AG04449 (cell line): ENCODE measurements at regions not wholly inside any gene's neighbourhood (a gene's known extent, or its start where the extent isn't known, plus 50 kb on each side); places are given as distances from the start of the nearest gene placed in this dataset.

Experiments used
- CTCF ChIA-PET: fragments of 350-600 bp; formaldehyde crosslinking; extraction: SDS; loops from one replicate; lab custom pipeline; 2021; ENCODE audit warnings: antibody characterized with exemption; lab: Yijun Ruan, JAX
- POLR2A ChIA-PET: fragments of 400-600, 350-600 bp; formaldehyde crosslinking; extraction: SDS; loops from one replicate; lab custom pipeline; 2020; ENCODE audit warnings: antibody characterized with exemption, inconsistent platforms; lab: Yijun Ruan, JAX
- DNase-seq: peaks from one replicate; pipeline ENCODE4 v3.0.0-alpha.2; 2010; ENCODE audit warnings: low read depth, low spot score
- H3K4me3 ChIP-seq: 2 replicates; pipeline ENCODE4 v1.5.1; 2011; ENCODE audit warnings: low read depth, mild to moderate bottlenecking, control low read depth, low read length
- CTCF ChIP-seq: IDR thresholded peaks from one replicate; pipeline ENCODE4 v1.5.1; 2011; ENCODE audit warnings: mild to moderate bottlenecking, moderate library complexity, low read length, control low read depth, inconsistent platforms; ENCODE audit not compliant: insufficient read depth; ENCODE audit errors: missing control alignments

GRCh38 chr5:63573380-63573779, 388.9 kb downstream of the HTR1A start:
- no peak for DNase-seq
- H3K4me3 ChIP-seq = no peak overlapping the region
- TF ChIP-seq CTCF = no peak
- ChIA-PET CTCF (no interaction called here), POLR2A (no interaction called here)

DNA sequence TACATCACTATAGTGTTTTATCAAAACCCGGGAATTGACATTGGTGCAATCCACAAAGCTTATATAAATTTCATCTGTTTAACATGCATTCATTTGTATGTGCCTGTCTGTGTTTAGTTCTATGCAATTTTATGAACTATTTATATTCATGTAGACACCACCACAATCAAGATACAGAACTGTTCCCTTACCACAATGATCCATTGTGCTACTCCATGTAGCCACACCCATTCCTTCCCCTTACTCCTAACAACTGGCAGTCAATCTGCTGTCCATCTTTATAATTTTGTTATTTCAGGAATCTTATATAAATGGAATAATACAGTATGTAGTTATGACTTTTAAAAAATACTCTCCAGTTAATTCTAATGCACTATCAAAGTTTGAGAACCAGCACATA, 389.5 kb downstream of the HTR1A start:
- no peak overlapping the region for H3K4me3 ChIP-seq
- POLR2A ChIA-PET = no interaction called here

DNA sequence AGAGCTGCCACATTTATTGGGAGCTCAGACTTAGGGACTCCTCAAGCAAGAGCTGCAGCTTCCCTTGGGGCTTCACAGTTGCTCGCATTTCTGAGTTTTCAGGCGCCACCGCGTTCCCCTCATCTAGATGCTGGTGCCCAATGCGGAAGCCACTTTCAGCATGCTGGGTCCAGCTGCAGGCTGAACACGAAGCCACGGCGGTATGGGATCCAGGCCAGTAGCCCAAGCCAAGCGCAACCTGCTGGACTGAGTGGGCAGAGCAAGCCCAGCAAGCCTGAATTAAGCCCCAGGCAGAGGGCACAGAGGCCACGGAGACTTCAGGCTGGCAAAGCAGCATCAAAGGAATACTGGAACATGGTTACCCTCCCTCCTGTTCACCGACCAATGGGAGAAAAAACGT, 391.5 kb downstream of the HTR1A start:
- CTCF ChIA-PET = no interaction called here
- no peak for DNase-seq
- POLR2A ChIA-PET = no interaction called here
- no peak overlapping the region for H3K4me3 ChIP-seq
- TF ChIP-seq CTCF = no peak

More for the DNA sequence above, 389.5 kb downstream of the HTR1A start:
- no peak for DNase-seq
- no peak for TF ChIP-seq CTCF
- CTCF ChIA-PET = no interaction called here

GRCh38 chr5:63564789-63565188, 397.5 kb downstream of the HTR1A start:
- ChIA-PET CTCF (no interaction called here), POLR2A (no interaction called here)
- no peak overlapping the region for H3K4me3 ChIP-seq
- TF ChIP-seq CTCF = no peak
- DNase-seq = no peak

DNA sequence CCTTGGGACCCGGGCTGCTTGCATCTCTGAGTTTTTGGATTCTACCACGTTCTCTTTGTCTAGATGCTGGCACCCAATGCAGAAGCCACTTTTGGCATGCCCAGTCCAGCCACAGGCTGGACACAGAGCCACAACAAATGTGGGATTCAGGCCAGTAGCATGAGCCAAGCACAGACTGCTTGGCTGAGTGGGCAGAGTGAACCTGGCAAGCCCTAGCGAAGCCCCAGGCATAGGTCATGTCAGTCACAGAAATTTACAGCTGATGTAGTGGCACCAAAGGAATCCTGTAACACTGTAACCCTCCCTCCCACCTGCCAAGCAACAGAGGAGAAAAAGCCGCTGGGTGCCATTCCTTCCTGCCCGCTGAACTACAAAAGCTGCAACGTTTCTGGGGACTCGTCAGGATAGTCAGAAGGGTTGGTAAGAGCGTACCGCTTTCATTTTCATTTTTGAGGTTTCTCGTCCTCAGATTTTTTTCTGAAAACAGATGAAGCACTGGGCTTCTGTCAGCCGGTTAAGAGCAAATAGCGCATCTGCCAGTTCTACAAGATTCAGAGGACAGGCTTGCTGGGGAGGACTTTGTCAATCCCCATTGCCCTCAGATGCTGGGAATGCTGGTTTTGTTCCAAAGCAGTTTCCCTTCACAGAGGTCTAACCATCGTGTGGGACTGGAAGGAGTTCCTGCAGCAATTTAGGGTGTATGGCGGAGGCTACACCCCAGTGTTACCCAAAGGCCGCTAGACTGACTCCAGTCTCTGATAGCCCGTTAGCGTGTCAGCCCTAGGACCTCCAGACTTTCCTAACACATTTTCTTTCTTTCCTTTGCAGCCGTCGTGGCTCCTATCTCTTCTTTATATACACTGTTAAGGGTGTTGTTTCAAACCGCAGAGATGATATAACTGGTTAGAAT, 399.0 kb downstream of the HTR1A start:
- DNase-seq = no peak
- ChIA-PET POLR2A (no interaction called here), CTCF (no interaction called here)
- TF ChIP-seq CTCF = no peak
- no peak overlapping the region for H3K4me3 ChIP-seq

DNA sequence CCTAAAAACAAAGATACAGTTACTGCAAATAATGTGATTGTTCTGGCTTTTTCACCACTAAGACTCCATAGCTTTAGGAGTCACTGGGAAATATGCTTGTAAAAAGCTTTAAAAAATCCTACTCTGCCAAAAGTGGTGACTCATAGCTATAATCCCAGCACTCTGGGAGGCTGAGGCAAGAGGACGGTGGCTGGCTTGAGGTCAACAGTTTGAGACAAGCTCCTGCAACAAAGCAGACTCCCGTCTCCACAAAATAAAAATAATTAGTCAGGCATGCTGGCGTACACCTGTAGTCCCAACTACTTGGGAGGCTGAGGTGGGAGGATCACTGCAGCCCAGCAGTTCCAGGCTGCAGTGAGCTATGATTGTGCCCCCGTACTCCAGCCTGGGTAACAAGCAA, 406.4 kb downstream of the HTR1A start:
- DNase-seq = no peak
- no peak overlapping the region for H3K4me3 ChIP-seq
- TF ChIP-seq CTCF = no peak
- ChIA-PET CTCF (no interaction called here), POLR2A (no interaction called here)
